Mesendoderm (in vitro differentiated cells): ENCODE measurements at regions not wholly inside any gene's neighbourhood (a gene's known extent, or its start where the extent isn't known, plus 50 kb on each side); places are given as distances from the start of the nearest gene placed in this dataset.
A peak's percentile ranks its signal among the peaks of the same experiment; 100 is the strongest.
"Not testable (repeated sequence)": the region's sequence is repeated elsewhere in the genome, so short reads cannot be mapped to it uniquely, and the experiment has no call there.

Source experiments
- DNase-seq: peaks from one replicate; pipeline ENCODE4 v3.0.0; 2013
- H2AK5ac ChIP-seq: 2 replicates; pipeline ENCODE4 v1.6.1; 2013; ENCODE audit warnings: low read length, inconsistent platforms
- H2BK120ac ChIP-seq: 2 replicates; pipeline ENCODE4 v1.6.1; 2013; ENCODE audit warnings: low read depth, mild to moderate bottlenecking, low read length, moderate library complexity, mixed read lengths
- H2BK15ac ChIP-seq: replicated peaks from 2 replicates; pipeline ENCODE4 v1.6.1; 2013; ENCODE audit warnings: low read depth, mild to moderate bottlenecking, moderate library complexity
- H2BK5ac ChIP-seq: 2 replicates; pipeline ENCODE4 v1.6.1; 2013; ENCODE audit warnings: low read length, inconsistent platforms
- H3K18ac ChIP-seq: 2 replicates; pipeline ENCODE4 v1.6.1; 2013; ENCODE audit warnings: mild to moderate bottlenecking, low read length, mixed read lengths
- H3K23ac ChIP-seq: one replicate; pipeline ENCODE4 v1.6.1; 2013; ENCODE audit warnings: low read length
- H3K27ac ChIP-seq: 2 replicates; pipeline ENCODE4 v1.5.1; 2013; ENCODE audit warnings: low read depth, mild to moderate bottlenecking, inconsistent platforms, low read length, moderate library complexity
- H3K27me3 ChIP-seq: 2 replicates; pipeline ENCODE4 v1.6.1; 2013; ENCODE audit warnings: low read length, control low read depth, mild to moderate bottlenecking, inconsistent platforms; ENCODE audit not compliant: insufficient read depth, poor library complexity
- H3K36me3 ChIP-seq: 2 replicates; pipeline ENCODE4 v1.6.1; 2013; ENCODE audit warnings: low read length, inconsistent platforms; ENCODE audit not compliant: control insufficient read depth, insufficient read depth
- H3K4ac ChIP-seq: one replicate; pipeline ENCODE4 v1.6.1; 2013; ENCODE audit warnings: low read depth, mild to moderate bottlenecking, low read length, moderate library complexity
- H3K4me1 ChIP-seq: 2 replicates; pipeline ENCODE4 v1.6.1; 2013; ENCODE audit warnings: low read depth, low read length, inconsistent platforms; ENCODE audit not compliant: control insufficient read depth
- H3K4me2 ChIP-seq: 2 replicates; pipeline ENCODE4 v1.6.1; 2013; ENCODE audit warnings: low read length
- H3K4me3 ChIP-seq: 2 replicates; pipeline ENCODE4 v1.5.1; 2013; ENCODE audit warnings: mild to moderate bottlenecking, low read length
- H3K56ac ChIP-seq: one replicate; pipeline ENCODE4 v1.6.1; 2013; ENCODE audit warnings: low read length
- H3K79me1 ChIP-seq: 2 replicates; pipeline ENCODE4 v1.6.1; 2013; ENCODE audit warnings: low read length, inconsistent platforms
- H3K79me2 ChIP-seq: 2 replicates; pipeline ENCODE4 v1.6.1; 2013; ENCODE audit warnings: mild to moderate bottlenecking, low read length; ENCODE audit not compliant: control insufficient read depth, insufficient read depth
- H3K9ac ChIP-seq: 2 replicates; pipeline ENCODE4 v1.6.1; 2013; ENCODE audit warnings: low read length, inconsistent platforms
- H4K5ac ChIP-seq: one replicate; pipeline ENCODE4 v1.6.1; 2013; ENCODE audit warnings: low read length
- H4K8ac ChIP-seq: one replicate; pipeline ENCODE4 v1.6.1; 2013; ENCODE audit warnings: low read depth, mild to moderate bottlenecking, control low read depth, low read length, moderate library complexity
- WGBS: extraction: QIAGEN DNeasy Blood & Tissue Kit; methylation state at CpG from one replicate; pipeline ENCODE4 v1.1.7; 2013; ENCODE audit warnings: low lambda C conversion rate, missing lambda C conversion rate; ENCODE audit not compliant: insufficient coverage; ENCODE audit errors: extremely low coverage; 5-methylcytosine and 5-hydroxymethylcytosine counted together

GRCh38 chr15:100732211-100733055 lies 130.0 kb downstream of the ASB7 start:
- Histone ChIP-seq H3K23ac (no peak overlapping the region), H3K9ac (no peak overlapping the region), H4K8ac (no peak overlapping the region), H4K5ac (no peak overlapping the region), H3K18ac (peak overlapping the region; percentile 19), H3K4me2 (no peak overlapping the region), H2BK15ac (no peak overlapping the region), H3K79me1 (no peaks in the 10 kb centered on the region), H2BK5ac (no peak overlapping the region), H2AK5ac (no peak overlapping the region), H3K36me3 (no peaks in the 10 kb centered on the region), H3K4me1 (no peaks in the 10 kb centered on the region), H3K4ac (no peak overlapping the region), H3K4me3 (no peak overlapping the region), H3K27me3 (no peaks in the 10 kb centered on the region), H2BK120ac (no peak overlapping the region), H3K56ac (no peak overlapping the region), H3K27ac (no peak overlapping the region), H3K79me2 (no peaks in the 10 kb centered on the region)
- DNase-seq = no peak
- no CpG with 5 or more reads among the region's 7 CpGs for WGBS

GRCh38 chr15:100733101-100733842 lies 130.9 kb downstream of the ASB7 start:
- no peak overlapping the region for H2BK15ac ChIP-seq
- H3K56ac ChIP-seq = no peak overlapping the region
- no peaks in the 10 kb centered on the region for H3K36me3 ChIP-seq
- H3K4me1 ChIP-seq = no peaks in the 10 kb centered on the region
- no peak overlapping the region for H3K27ac ChIP-seq
- no peak overlapping the region for H2BK120ac ChIP-seq
- DNase-seq = peak; percentile 87
- no peak overlapping the region for H4K8ac ChIP-seq
- H3K4me3 ChIP-seq = no peak overlapping the region
- H2BK5ac ChIP-seq = no peak overlapping the region
- no peak overlapping the region for H2AK5ac ChIP-seq
- no peaks in the 10 kb centered on the region for H3K79me1 ChIP-seq
- no peak overlapping the region for H3K4me2 ChIP-seq
- H3K23ac ChIP-seq = no peak overlapping the region
- WGBS = no CpG with 5 or more reads among the region's 8 CpGs
- no peaks in the 10 kb centered on the region for H3K27me3 ChIP-seq
- H3K18ac ChIP-seq = peak overlapping the region; percentile 19
- H4K5ac ChIP-seq = no peak overlapping the region
- H3K4ac ChIP-seq = no peak overlapping the region
- H3K79me2 ChIP-seq = no peaks in the 10 kb centered on the region
- H3K9ac ChIP-seq = no peak overlapping the region

DNA sequence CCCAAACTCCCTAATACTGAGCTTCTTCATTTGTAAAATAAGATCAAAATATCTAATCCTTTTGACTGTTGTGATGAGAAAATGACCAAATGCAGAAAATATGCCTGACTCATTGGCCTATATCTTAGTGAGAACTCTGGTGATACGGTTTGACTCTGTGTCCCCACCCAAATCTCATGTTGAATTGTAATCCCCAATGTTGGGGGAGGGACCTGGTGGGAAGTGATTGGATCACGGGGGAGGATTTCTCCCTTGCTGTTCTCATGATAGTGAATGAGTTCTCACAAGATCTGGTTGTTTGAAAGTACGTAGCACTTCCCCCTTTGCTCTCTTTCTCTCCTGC lies 131.4 kb downstream of the ASB7 start:
- not testable (repeated sequence) for H2BK5ac ChIP-seq, H3K4me3 ChIP-seq, H2AK5ac ChIP-seq, H3K36me3 ChIP-seq, H4K5ac ChIP-seq, H3K56ac ChIP-seq, H3K4ac ChIP-seq, H3K23ac ChIP-seq, H3K79me1 ChIP-seq, H3K4me1 ChIP-seq, H2BK120ac ChIP-seq, H3K4me2 ChIP-seq, DNase-seq, H3K9ac ChIP-seq, H2BK15ac ChIP-seq, H3K18ac ChIP-seq, H3K27ac ChIP-seq, H3K27me3 ChIP-seq, H4K8ac ChIP-seq, H3K79me2 ChIP-seq
- no CpG with 5 or more reads among the region's 3 CpGs for WGBS

GRCh38 chr15:100734586-100734985 lies 132.2 kb downstream of the ASB7 start:
- Histone ChIP-seq H3K79me1 (no peaks in the 10 kb centered on the region), H3K36me3 (no peaks in the 10 kb centered on the region), H3K23ac (no peak overlapping the region), H3K79me2 (no peaks in the 10 kb centered on the region), H3K56ac (no peak overlapping the region), H3K4me1 (no peaks in the 10 kb centered on the region), H2BK15ac (no peak overlapping the region), H3K4me2 (no peak overlapping the region), H3K27ac (no peak overlapping the region), H4K8ac (no peak overlapping the region), H3K27me3 (no peaks in the 10 kb centered on the region), H3K4ac (no peak overlapping the region), H2BK5ac (no peak overlapping the region), H4K5ac (no peak overlapping the region), H3K4me3 (no peak overlapping the region), H3K18ac (no peak overlapping the region), H2BK120ac (no peak overlapping the region), H2AK5ac (no peak overlapping the region), H3K9ac (no peak overlapping the region)
- no peak for DNase-seq
- no CpG with 5 or more reads among the region's 5 CpGs for WGBS

GRCh38 chr15:100735129-100736053 lies 133.0 kb downstream of the ASB7 start:
- no peak overlapping the region for H3K27ac ChIP-seq
- H3K9ac ChIP-seq = no peak overlapping the region
- H3K4me3 ChIP-seq = no peak overlapping the region
- H2AK5ac ChIP-seq = no peak overlapping the region
- H3K23ac ChIP-seq = no peak overlapping the region
- DNase-seq = no peak
- no peak overlapping the region for H3K4ac ChIP-seq
- no peaks in the 10 kb centered on the region for H3K27me3 ChIP-seq
- no peaks in the 10 kb centered on the region for H3K36me3 ChIP-seq
- no peak overlapping the region for H2BK5ac ChIP-seq
- H2BK120ac ChIP-seq = no peak overlapping the region
- no peak overlapping the region for H4K5ac ChIP-seq
- H3K4me2 ChIP-seq = no peak overlapping the region
- no peaks in the 10 kb centered on the region for H3K4me1 ChIP-seq
- H2BK15ac ChIP-seq = no peak overlapping the region
- H3K18ac ChIP-seq = no peak overlapping the region
- H3K56ac ChIP-seq = no peak overlapping the region
- H4K8ac ChIP-seq = no peak overlapping the region
- WGBS = no CpG with 5 or more reads among the region's 12 CpGs
- H3K79me1 ChIP-seq = no peaks in the 10 kb centered on the region
- H3K79me2 ChIP-seq = no peaks in the 10 kb centered on the region
